ENCODE measurements at regions not wholly inside any gene's neighbourhood (a gene's known extent, or its start where the extent isn't known, plus 50 kb on each side); places are given as distances from the start of the nearest gene placed in this dataset.
"Not testable (repeated sequence)": the region's sequence is repeated elsewhere in the genome, so short reads cannot be mapped to it uniquely, and the experiment has no call there.

DNA sequence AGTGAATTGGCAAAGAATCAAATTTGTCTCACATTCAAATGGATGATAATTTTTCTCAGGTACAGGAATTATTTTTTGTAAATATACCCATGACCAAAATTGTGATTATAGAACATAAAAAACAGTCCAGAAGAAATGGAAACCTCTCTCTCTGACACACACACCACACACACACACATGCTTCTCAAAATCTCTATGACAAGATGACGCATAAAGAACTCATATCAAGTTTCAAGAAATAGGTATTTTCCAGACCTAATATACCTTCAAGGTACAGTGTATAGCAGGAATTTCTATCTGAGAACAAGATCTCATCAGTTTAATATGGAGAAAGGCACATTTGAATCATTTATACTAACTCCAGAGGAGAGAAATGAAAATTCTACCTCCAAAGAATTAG, 1069.1 kb upstream of the ALCAM start:
- DNase-seq = no peak

DNA sequence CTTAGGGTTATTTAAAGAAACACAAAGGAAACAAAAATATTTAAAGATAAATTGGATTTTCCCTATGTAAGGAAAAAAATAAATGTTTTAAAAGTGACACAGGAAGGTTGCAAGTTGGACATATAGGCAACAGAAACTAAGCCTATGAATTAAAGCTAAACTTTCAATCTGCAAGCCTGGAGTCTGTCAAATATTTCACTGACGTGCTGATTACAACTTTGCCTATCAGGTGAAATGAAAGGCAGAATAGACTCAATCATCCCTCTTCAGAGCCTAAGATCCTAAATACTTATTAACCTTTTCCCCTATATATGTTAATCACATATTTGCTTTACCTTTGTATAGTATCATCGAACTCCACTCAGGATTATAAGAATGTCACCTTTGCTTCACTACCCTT, 1068.0 kb upstream of the ALCAM start:
- DNase-seq = no peak

DNA sequence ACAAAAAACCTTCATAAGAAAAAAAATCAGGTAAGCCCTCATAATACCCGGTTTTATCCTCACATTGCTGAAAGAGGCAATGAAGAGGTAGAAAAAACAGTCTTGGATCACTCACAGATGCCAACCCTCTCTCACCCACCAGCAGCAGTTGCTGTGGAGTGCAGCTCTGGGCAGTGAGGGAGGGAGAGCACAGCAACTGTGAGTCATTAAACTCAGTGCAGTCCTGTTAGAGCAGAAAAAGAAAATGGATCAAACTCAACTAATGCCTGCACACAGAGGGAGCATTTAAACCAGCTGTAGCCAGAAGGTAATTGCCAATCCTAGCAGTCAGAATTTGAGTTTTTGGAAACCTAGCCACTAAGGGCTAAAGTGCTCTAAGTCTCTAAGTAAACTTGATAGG, 1050.6 kb upstream of the ALCAM start:
- DNase-seq = no peak

DNA sequence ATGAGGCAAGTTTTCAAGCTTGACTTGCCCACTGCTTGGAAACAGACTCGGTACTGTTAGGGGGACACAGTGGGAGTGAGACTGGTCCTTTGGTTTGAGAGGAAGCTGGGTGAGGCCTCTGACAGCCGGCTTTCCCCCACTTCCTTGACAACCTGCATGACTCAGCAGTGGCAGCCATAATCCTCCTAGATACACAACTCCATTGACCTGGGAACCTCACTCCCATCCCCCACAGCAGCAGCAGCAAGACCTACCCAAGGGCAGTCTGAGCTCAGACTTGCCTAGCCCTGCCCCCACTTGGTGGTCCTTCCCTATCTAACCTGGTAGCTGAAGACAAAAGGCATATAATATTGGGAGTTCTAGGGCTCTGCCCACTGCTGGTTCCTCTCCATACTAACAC, 1043.5 kb upstream of the ALCAM start:
- no peak for DNase-seq

DNA sequence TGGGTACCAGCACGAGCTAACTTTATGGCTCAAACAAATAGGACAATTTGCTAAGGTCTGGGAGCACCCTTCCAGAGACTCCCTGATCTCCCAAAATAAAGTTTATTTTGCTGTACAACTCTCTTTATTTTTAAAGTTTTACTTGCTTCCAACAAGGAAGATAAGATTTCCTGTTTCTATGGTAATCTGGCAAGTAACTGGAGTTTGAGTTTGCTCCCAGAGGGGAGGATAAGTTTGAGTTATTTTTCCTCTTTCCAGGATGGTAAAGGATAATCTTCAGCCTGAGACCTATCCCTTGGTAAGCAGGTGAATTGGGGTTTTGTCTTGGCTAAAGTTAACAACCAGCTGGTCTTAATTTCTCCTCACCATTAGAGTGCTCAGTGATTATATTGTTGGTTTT, 1019.4 kb upstream of the ALCAM start:
- no peak for DNase-seq

DNA sequence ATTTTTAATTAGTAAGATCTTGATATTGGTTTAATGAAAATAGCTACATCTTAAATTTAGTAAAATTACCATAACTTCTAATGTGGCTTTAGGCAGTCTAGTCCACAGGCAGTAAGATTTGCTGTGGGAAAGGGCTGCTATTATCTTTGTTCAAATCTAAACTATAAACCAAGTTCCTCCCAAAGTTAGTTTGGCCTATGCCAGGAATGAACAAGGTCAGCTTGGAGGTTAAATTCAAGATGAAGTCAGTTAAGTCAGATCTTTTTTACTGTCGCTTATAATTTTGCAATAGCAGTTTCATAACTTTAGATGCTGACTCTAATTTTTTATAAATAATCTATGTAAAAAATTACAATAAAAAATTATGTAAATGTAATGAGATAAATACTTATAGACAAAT, 1016.9 kb upstream of the ALCAM start:
- DNase-seq = no peak

DNA sequence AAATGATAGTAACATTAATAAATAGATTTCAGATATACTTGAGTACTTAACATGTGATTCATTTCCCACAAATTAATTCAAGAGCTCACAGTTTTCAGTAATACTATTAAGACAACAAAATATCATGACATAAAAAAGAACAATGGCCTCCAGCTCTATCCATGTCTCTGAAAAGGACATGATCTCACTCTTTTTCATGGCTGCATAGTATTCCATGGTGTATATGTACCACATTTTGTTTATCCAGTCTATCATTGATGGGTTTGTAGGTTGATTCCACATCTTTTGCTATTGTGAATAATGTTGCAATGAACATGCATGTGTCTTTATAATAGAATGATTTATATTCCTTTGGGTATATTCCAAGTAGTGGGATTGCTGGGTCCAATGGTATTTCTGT, 1012.8 kb upstream of the ALCAM start:
- no peak for DNase-seq

DNA sequence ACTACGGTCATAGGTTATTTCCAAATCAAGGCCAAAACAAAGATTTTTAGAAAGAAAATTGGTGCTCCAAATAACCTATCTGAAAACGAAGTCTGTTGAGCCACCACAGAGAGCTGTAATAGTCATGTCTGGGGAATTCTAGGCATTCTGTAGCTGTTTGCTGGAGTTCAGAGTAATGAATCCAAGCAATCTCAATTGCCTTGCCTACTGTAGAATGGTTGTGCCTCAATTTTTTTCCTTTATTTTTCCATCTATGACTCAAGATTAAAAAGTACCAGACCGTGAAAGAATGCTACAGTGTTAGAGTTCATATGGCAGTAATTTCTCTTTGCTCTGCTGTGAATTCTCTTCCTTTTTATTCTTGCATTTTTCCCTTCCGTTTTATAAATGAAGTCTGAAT, 1007.2 kb upstream of the ALCAM start:
- no peak for DNase-seq

DNA sequence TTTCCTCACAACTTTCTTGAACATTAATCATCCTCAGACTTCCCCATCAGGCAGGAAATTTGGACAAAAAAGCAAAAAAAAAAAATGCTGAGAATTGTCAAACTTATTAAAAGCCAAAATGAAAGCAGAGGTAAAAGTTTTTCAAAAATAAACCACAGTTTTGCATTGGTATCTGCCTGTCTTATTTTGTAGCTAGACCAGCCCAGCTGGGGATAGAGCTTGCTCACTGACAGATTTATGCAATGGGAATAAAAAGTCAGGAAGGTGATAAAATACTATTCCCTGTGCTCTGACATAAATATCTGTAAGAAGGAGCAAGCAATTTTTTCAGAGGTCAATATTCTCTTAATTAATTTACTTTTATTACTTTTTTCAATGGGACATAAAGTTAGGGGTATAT, 1006.7 kb upstream of the ALCAM start:
- DNase-seq = no peak

DNA sequence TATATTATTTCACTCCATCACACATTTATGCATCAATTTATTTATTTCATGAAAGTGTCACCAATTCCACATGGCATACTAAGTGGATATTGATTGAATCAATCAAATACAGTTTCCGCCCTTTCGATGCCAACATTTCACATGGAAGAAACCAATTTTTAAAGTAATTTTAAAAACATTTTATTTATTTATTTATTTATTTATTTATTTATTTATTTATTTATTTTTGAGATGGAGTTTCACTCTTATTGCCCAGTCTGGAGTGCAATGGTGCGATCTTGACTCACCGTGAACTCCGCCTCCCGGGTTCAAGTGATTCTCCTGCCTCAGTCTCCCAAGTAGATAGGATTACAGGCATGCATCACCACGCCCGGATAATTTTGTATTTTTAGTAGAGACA, 1005.0 kb upstream of the ALCAM start:
- DNase-seq = not testable (repeated sequence)

DNA sequence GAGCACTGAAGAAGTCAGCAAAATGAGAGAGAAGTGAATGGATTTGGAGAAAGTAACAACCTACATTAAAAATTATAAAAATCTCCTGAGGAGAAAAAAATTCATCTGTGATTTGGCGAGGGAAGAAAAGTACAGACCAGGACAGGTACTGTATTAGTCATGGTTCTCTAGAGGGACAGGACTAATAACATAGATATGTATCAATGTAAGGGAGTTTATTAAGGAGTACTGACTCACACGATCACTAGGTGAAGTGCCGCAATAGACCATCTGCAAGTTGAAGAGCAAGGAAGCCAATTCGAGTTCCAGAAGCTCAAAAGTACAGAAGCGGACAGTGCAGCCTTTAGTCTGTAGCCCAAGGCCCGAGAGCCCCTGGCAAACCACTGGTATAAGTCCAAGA, 1004.4 kb upstream of the ALCAM start:
- DNase-seq = no peak

DNA sequence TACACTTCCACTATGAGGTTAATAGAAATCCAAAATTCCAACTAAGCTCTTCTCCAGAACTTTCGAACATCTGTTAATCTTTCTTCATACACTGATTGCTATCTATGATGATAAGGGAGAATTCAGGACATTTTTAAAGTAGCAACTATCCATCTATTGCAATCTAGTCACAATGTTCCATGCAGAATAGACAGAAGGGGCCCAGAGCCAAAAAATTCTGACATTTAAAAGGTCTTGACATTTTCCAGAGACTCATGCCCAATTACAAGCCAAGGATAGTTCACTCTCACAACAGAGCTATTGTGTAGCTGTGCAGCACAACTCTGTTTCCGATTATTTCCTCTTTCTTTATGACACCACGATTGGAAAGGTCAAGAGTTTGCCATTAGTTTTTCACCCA, 999.7 kb upstream of the ALCAM start:
- DNase-seq = no peak

DNA sequence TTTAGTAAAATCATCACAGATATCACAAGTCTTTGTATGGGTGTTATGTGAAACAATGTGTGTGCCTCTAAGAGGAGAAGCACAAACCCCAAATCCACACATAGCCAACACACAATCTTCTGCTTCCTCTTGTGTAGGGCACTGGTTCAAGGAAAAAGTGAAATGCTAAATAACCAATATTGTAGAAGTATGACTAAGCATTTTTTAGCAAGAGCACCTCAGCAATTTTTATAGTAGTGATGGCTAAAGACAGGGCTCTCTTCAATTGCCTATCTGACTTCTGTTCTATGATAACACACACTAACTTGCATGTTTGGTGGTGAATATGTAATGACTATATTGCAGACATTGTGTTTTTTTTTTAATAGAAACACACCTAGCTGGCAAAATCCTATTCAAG, 997.9 kb upstream of the ALCAM start:
- no peak for DNase-seq

DNA sequence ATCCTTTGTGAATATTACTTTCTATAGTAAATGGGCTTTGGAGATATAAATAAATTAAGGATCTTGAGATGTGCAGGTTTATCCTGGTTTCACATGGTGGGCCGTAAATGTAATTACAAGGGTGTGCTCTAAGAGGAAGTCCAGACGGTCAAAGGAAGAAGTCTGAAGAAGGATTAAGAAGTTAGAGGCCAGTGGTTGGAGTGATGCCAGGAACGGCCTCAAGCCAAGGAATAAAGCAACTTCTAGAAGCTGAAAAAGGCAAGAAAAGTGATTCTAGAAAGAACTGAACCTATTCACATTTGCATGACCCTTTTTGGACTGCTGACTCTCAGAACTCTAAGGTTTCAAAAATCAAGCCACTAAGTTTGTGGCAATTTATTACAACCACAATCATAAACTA, 981.3 kb upstream of the ALCAM start:
- no peak for DNase-seq

DNA sequence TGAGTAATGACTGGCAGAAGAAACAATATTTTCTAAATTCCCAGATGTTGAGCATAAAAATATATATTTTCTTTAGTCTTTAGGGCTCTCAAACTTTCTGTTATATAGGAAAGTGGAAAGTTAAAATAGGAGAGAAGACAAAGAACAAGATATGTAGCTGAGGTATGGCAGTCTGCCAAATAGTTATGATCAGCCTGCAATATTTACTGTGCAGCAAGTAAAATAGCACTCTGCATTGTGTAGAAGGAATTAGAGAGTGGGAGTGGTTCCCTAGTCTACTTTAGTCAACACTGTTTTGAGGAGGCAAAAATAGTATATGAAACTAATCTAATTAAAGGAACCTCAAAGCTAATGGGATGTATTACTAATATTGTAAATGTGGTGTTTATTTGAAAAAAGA, 978.1 kb upstream of the ALCAM start:
- DNase-seq = no peak

DNA sequence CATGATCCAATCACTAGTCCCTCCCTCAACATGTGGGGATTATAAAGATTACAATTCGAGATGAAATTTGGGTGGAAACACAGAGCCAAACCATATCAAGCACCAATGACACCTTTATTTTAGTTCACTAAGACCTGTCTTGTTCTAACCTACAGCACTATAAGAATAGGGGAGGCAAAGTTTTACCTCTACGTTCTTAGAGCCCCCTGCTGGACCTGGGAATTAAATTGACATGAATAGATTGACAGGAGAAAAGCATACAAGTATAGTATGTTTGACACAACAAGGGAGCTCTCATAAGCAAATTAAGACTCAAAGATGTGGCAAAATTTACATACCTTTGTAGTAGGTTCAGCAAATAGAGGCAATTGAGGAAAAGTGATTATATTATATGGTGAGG, 974.4 kb upstream of the ALCAM start:
- DNase-seq = no peak

DNA sequence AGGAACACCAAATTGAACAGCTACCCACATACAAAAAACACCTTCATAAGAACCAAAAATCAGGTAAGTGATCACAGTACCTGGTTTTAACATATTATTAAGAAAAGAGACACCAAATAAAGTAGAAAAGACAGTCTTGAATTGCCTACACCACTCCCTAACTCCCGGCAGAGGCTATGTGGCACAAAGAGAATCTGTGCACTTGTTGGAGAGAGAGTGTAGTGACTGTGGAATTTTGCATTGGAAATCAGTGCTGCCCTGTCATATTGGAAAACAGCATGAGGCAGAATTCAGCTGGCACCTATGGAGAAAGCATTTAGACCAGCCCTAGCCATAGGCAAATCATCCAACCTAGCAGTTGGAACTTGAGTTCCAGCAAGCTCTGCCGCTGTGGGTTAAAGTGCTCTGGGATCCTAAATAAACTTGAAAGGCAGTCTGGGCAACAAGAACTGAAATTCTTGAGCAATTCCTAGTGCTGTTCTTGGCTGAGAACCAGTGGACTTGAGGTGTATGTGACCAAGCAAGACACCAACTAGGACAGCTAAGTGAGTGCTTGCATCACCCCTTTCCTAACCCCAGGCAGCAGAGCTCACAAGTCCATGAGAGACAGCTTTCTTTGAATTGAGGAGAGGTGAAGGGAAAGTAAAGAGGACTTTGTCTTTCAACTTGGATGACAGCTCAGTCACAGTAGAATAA, 969.6 kb upstream of the ALCAM start:
- DNase-seq = no peak

DNA sequence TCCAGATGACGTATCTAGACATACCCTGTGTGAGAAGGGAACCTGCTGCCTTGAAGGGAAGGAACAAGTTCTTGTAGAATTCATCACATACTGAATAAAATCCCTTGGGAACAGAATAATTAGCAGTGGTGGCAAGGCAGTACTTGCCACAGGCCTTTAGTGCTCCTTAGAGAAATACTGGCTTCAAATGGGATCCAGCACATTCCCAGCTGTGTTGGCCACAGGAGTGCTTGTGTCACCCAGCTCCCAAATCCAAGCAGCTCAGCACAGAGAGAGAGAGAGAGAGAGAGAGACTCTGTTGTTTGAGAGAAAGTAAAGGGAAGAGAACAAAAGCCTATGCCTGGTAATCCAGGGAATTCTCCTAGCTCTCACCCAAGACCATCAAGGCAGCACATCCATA, 969.0 kb upstream of the ALCAM start:
- no peak for DNase-seq

DNA sequence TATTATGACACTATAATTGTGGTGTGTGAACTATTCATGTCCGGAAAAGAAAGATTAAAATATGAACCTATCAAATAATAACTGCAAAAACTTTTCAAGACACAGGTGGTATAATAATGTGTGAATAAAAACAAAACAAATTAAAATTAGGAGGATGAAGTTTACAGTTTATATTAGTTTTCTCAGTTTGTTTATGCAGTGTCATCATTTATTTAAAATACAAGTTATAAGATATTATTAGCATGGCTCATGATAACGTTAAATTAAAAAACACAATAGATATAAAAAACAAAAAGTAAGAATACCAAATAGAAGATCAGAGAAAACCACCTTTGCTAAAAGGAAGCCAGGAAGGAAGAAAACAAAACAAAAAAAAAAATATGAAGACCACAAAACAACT, 963.8 kb upstream of the ALCAM start:
- no peak for DNase-seq

DNA sequence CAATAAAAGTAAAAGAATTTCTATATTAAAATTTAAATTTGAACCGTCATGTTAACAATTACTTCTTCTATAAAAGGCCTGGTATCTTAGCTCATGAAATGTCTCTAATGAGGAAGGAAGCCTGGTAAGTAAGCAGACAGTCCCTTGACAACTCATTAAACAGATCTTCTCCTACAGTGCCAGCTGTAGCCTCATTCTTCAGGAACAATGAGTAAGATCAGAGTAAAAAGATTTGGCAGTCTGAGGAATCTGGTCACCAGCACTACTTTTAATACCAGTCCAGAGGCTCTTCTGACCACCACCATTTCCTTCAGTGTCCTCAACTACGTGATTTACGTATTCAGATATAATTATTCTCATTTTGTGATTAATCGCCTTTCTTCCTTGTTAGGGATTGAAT, 955.0 kb upstream of the ALCAM start:
- DNase-seq = no peak

DNA sequence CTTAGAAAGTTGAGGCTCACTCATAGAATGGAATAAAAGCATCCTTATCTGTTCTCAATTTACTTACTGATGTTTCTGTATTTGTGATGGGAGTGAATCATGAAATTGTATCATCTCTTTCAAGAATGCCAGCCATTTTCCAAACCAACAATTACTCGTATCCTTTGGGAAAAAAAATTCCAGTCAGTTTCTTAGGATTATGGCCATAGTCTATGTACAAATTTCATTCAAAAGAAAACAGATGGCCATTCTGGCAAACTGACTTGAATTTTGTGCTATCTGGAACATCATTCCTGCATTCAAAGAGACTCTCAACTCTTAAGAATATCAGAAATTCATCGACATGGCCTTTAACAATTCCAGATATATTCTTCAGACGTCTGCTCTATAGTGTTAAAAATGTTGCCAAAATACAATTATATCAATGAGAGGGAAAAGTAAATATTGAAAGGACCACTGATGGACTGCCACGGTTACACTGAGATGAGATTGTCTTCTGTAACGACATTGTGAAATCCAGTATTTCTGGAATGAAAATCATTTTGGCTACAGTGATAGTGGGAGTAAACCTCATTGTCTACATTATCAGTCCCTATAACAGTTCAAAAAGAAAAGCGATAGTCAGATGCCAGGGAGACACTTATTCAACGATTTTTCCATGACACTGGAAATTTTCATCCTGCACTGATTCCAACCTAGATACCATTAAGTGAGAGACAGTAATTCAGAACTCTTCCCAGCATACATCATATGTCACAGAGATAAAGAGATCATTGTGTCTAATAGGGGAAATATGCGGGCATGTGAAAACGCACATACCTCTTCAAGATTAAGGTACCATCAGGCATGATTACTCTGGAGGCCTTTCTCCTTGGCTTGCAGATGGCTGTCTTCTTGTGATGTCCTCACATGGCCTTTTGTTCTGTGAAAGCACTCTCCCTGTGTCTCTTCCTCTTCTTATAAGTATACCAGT, 953.8 kb upstream of the ALCAM start:
- DNase-seq = no peak

DNA sequence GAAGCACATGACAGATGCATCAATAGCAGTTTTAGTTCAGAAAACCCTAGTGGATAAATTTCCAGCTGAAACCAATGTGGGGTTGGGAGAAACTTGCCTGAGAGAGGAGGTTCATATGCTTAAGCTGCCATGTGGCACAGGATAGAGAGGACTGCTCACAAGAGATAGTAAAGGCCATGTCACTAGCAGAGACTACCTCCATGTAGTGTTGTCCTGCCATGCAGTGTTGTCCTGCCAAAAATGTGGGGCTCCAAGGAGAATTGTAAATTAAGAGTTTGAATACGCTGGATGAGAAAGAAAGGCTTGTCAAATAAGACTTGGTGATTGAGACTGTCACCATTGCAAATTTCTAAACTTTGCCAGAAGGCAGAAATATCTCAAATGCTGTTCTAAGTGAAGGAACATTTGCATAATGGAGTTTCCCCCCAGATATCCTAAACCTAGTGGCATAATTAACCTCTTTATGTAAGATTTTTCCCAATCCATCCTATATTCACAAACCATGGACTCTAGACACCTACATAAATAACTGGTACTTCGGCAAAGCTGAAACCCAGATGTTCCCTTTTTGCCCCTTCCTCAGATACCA, 938.3 kb upstream of the ALCAM start:
- no peak for DNase-seq

DNA sequence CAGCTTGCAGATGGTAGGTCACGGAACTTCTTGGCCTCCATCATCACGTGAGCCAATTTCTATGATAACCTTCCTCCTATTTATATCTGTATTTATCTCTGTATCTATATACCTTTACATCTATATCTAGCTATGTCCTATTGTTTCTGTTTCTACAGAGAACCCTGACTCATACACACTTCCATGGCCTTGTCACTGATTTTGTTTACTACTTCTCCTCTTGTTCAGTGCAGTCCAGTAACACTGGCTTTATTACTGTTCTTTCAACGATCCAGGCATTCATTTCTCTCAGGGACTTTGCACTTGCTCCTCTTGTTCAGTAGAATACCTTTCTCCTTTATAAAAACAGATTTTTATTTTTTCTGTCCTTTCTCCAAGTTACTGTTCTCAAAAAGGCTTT, 937.0 kb upstream of the ALCAM start:
- DNase-seq = no peak

DNA sequence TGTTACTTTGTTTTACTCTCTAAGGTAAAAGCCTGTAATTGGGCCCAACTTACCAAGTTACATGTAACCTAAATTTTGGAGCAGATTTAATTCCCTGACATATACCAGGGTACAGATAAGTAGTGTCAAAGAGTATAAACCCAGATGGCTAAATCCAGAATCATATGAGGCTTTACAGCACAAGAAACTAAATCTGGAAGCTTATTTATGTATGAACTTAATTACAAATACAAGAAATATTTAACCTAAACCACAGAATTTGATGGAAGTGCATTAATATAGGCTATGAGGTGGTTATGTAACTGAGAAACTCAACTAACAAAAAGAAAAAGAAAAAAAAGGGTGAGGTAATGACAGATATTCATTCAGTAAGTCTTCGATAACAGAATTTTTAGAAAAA, 930.2 kb upstream of the ALCAM start:
- no peak for DNase-seq

All from stimulated activated CD4-positive, alpha-beta T cell treated with anti-CD3 and anti-CD28 coated beads, Interleukin-1b, Interleukin-23, amount 100 ng/mL, for 48 hours (primary cell).